ENCODE measurements at regions not wholly inside any gene's neighbourhood (a gene's known extent, or its start where the extent isn't known, plus 50 kb on each side); places are given as distances from the start of the nearest gene placed in this dataset.

DNA sequence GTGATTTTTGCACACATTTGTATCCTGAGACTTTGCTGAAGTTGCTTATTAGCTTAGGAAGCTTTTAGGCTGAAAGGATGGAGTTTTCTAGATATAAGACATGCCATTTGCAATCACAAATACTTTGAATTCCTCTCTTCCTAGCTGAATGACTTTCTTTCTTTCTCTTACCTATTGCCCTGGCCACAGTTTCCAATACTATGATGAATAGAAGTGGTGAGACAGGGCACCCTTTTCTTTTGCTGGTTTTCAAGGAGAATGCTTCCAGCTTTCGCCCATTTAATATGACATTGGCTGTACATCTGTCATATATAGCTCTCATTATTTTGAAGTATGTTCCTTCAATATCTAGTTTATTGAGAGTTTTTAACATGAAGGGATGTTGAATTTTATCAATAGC lies 409.6 kb upstream of the EPHA7 start:
- TF ChIP-seq POLR2A (IDR thresholded peaks at IDR 0.05) = no peak
- TF ChIP-seq, protein P1, sequence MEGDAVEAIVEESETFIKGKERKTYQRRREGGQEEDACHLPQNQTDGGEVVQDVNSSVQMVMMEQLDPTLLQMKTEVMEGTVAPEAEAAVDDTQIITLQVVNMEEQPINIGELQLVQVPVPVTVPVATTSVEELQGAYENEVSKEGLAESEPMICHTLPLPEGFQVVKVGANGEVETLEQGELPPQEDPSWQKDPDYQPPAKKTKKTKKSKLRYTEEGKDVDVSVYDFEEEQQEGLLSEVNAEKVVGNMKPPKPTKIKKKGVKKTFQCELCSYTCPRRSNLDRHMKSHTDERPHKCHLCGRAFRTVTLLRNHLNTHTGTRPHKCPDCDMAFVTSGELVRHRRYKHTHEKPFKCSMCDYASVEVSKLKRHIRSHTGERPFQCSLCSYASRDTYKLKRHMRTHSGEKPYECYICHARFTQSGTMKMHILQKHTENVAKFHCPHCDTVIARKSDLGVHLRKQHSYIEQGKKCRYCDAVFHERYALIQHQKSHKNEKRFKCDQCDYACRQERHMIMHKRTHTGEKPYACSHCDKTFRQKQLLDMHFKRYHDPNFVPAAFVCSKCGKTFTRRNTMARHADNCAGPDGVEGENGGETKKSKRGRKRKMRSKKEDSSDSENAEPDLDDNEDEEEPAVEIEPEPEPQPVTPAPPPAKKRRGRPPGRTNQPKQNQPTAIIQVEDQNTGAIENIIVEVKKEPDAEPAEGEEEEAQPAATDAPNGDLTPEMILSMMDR (IDR thresholded peaks at IDR 0.05) = no peak
